Endothelial cell of umbilical vein (primary cell): ENCODE measurements at regions not wholly inside any gene's neighbourhood (a gene's known extent, or its start where the extent isn't known, plus 50 kb on each side); places are given as distances from the start of the nearest gene placed in this dataset.

Experiments
- EZH2 ChIP-seq: IDR thresholded peaks from 2 replicates; pipeline ENCODE4 v1.6.1; 2012; ENCODE audit warnings: borderline replicate concordance, low read depth, mild to moderate bottlenecking, moderate library complexity, low read length, inconsistent platforms; ENCODE audit not compliant: severe bottlenecking
- POLR2A ChIP-seq: IDR thresholded peaks from 2 replicates; pipeline ENCODE4 v1.6.1; 2012; ENCODE audit warnings: low read depth, mild to moderate bottlenecking, control low read depth, low read length
- TF ChIP-seq, protein P1 (sequence below), 2 donors: IDR thresholded peaks; 1 replicate in 1 of 2; 2 replicates in 1 of 2; pipeline ENCODE4 v1.5.1; 2011; ENCODE audit warnings: low read length in 2 of 2, mild to moderate bottlenecking in 2 of 2, moderate library complexity in 2 of 2, control low read depth in 1 of 2, inconsistent platforms in 1 of 2, low read depth in 1 of 2; ENCODE audit not compliant: insufficient read depth in 1 of 2; ENCODE audit errors: extremely low read depth in 1 of 2

DNA sequence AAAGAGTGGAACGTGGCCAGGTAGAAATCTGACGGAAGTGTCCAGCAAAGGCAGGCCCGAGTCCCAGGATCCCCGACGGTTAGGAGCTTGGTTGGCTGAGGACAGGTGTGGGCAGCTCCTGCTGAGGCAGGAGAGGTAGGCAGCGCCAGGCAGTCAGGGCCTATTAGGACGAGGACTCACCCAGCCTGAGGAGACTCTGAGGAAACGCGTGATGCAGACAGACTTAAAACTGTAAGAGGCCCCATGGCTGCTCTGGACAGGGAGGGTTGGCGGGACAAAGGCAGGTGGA is 255.7 kb upstream of the SFSWAP start:
- TF ChIP-seq POLR2A (no peak), EZH2 (no peak)
- TF ChIP-seq, protein P1, sequence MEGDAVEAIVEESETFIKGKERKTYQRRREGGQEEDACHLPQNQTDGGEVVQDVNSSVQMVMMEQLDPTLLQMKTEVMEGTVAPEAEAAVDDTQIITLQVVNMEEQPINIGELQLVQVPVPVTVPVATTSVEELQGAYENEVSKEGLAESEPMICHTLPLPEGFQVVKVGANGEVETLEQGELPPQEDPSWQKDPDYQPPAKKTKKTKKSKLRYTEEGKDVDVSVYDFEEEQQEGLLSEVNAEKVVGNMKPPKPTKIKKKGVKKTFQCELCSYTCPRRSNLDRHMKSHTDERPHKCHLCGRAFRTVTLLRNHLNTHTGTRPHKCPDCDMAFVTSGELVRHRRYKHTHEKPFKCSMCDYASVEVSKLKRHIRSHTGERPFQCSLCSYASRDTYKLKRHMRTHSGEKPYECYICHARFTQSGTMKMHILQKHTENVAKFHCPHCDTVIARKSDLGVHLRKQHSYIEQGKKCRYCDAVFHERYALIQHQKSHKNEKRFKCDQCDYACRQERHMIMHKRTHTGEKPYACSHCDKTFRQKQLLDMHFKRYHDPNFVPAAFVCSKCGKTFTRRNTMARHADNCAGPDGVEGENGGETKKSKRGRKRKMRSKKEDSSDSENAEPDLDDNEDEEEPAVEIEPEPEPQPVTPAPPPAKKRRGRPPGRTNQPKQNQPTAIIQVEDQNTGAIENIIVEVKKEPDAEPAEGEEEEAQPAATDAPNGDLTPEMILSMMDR (IDR thresholded peaks at IDR 0.05; ENCODE audit: extremely low read depth in 1 of 2, insufficient read depth in 1 of 2, low read depth in 1 of 2, low read length in 2 of 2) = no peak
